GM21526 (cell line): ENCODE measurements at regions not wholly inside any gene's neighbourhood (a gene's known extent, or its start where the extent isn't known, plus 50 kb on each side); places are given as distances from the start of the nearest gene placed in this dataset.

Experiments
- ATAC-seq: cut with Tn5 transposase; IDR thresholded peaks from one replicate; pipeline ENCODE4 v1.9.1; 2021; ENCODE audit warnings: moderate library complexity; ENCODE audit not compliant: unreplicated experiment, low FRiP score

DNA sequence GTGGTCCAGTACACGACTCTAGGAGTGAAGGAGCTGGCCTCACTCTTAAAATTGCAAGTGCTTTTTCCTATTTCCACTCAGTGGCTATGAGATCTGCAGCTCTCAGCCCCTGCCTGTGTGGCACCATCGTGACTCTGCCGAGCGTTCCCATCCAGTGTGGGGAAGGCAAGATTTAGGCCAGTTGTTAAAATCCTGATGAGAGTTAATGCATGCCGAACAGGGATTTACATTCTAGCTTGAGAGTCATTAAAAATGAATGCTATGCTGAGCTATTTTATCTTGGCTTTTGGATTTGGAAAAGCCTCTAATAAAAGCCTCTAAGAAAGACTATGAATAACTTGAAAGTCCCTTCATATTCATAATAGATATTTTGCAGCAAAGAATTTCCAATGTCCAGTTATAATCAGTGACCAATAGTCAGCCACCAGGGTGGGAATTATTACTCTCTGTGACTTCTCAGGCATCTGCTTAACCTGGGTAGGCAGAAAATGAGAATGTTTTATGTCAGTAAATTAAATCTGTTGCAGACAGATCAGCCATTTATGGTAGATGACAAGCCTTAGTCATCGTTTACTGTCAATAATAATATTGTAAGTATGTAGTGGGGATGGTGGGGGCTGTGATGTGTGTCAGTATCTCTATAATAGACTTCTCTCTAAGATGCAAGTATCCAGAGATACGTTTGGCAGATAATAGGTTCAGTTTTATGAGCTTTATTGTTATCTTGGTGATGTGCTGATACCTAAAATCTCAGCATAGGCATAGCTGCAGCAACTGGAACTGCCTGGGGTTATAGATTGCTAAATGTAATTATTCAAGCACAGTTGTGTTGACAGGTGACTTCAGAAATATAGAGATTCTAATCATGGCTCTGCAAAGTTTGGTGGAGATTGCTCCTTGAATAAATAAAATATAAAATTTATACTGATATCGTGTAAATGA lies 207.8 kb downstream of the SOCS6 start:
- ATAC-seq, result no peak

- ATAC-seq, result no peak
These were observed 205.7 kb downstream of the SOCS6 start for GRCh38 chr18:70494524-70494923.

DNA sequence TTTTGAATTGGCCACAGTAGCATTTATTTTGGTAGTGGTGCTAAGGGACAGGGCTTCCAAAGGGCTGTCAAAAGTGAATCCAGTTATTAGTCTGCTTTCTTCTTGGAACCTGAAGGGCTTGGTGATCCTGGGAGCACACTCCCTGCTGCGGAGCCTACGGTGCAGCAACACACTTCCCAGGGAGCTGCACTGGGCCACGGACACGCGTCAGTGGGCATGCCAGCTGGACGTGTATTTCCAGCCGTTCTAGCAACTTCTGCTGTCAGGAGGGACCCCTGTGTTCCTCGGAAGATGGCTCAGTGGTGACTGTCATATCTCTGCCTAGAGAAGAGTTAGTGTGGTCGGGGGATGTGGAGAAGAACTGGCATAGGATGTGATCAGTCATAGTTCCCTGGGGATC lies 204.6 kb downstream of the SOCS6 start:
- ATAC-seq, result no peak

GRCh38 chr18:70491734-70492348 lies 203.0 kb downstream of the SOCS6 start:
- peak; percentile 82 for ATAC-seq

DNA sequence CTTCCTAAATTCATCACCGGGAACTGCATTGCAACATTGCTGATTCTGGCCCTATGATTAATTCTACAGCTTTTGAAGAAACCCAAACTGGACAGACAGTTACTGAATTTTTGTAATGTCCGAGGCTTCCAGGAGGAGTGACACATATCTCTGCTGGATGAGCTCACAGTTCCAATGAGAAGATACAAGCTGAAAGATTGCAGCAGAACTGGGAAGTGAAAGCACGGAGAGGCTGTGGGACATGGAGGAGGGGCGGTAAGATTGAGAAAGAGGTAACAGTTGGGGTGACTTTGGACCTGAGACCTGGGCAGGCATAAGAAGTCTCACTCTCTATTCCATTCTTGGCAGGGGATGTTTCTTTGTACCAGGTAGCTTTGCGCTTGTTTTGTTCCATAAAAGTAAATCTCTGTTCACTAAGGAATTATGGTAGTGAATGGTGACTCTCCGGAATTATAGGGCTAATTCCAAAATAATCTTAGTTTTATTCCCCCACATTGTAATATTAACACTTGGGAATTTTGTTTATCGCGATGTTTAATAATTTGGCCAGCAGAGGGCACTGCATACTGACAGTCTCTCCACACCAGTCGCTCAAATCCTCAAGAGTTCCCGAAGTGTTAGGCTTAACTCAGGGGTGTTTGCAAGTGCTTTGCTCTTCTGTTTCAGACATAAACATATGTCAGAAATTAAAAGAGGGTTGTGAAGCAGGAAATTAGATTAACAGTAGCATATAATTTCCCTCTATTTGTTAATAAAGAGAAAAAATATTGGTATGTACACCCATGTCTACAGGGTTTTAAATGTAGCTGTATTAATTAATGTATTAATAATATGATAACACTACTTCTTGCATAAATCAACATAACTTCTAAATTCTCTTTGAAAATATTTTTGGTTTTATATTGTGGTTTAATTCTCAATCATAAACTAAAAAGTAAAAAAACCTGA lies 201.4 kb downstream of the SOCS6 start:
- ATAC-seq, result peak; percentile 63

GRCh38 chr18:70489571-70489970 lies 200.7 kb downstream of the SOCS6 start:
- no peak for ATAC-seq

DNA sequence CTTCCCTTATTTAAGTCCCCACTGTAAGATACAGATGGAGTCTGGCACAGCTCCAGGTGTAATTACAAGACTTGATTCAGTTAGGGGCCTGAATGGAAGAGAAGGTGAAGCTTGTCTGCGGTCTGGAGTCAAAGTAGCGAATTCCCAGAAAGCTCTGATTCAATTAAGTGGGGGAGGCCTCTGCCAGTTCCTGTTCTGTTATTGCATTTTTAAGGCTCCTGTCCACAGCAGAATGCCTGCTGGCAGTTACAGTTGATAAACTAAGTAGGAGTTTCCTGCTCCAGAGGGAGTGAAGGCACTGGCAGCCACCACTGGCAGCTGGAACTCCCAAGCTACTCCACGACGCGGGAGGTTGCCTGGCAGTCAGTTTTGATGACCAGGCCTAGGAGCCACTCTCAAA lies 181.1 kb downstream of the SOCS6 start:
- no peak for ATAC-seq

GRCh38 chr18:70468861-70469547 lies 180.2 kb downstream of the SOCS6 start:
- no peak for ATAC-seq

GRCh38 chr18:70464343-70465114 lies 175.7 kb downstream of the SOCS6 start:
- ATAC-seq, result no peak

- no peak for ATAC-seq
These were observed 174.2 kb downstream of the SOCS6 start for GRCh38 chr18:70463085-70463484.

- no peak for ATAC-seq
These were observed 173.2 kb downstream of the SOCS6 start for GRCh38 chr18:70462078-70462439.

- ATAC-seq, result no peak
These were observed 172.7 kb downstream of the SOCS6 start for GRCh38 chr18:70461323-70462077.

GRCh38 chr18:70459731-70460130 lies 170.9 kb downstream of the SOCS6 start:
- ATAC-seq, result no peak

- no peak for ATAC-seq
These were observed 170.4 kb downstream of the SOCS6 start for GRCh38 chr18:70459251-70459650.

DNA sequence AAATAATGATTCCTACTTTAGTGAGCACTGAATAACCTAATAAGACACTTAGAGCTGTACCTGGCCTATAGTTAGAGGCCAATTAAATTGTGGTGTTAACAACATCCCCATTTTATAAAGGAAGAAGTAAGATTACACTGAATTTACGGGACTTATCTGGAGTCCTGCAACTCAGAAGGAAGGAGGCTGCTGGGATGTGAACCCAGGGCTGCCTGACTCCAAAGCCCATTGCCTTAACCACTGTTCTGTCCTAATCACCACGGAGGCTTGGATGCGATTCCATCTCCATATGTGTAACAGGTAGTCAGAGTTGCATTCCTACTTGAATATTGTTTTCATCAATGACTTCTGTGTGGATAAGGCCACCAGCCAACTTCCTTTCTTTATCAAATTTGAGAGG lies 168.9 kb downstream of the SOCS6 start:
- no peak for ATAC-seq

GRCh38 chr18:70457223-70457622 lies 168.4 kb downstream of the SOCS6 start:
- ATAC-seq, result no peak

GRCh38 chr18:70456376-70456775 lies 167.5 kb downstream of the SOCS6 start:
- ATAC-seq, result no peak

- ATAC-seq, result no peak
These were observed 166.9 kb downstream of the SOCS6 start for GRCh38 chr18:70455731-70456130.
